Endothelial cell of umbilical vein (primary cell): ENCODE measurements at regions not wholly inside any gene's neighbourhood (a gene's known extent, or its start where the extent isn't known, plus 50 kb on each side); places are given as distances from the start of the nearest gene placed in this dataset.

Experiments used
- BruUV-seq: library from RNA; stranded (reverse); fragments of 400-500 nt; replicated peaks from 2 replicates; lab custom pipeline; 2021; lab: Mats Ljungman, UMichigan
- CTCF ChIA-PET: fragments of 300-600, 350-600 bp; sonication (Branson Sonifier 250); formaldehyde crosslinking; loops from one replicate; lab custom pipeline; 2021; ENCODE audit warnings: antibody characterized with exemption, inconsistent platforms; lab: Charles Lee
- POLR2A ChIA-PET: fragments of 300-600, 350-600 bp; sonication (Branson Sonifier 250); formaldehyde crosslinking; loops from one replicate; lab custom pipeline; 2021; ENCODE audit warnings: antibody characterized with exemption, inconsistent platforms; lab: Charles Lee
- DNase-seq: peaks from one replicate; pipeline ENCODE4 v3.0.0-alpha.2; 2011; ENCODE audit warnings: low read depth, low spot score
- FAIRE-seq: peaks from 2 replicates; lab custom pipeline; 2011; peaks lifted over from hg19 to GRCh38; lab: Jason Lieb, UNC
- H2AFZ ChIP-seq: 2 replicates; pipeline ENCODE4 v1.6.0; 2012; ENCODE audit warnings: low read depth, low read length, control low read depth, inconsistent platforms
- H3K27ac ChIP-seq: 2 replicates; pipeline ENCODE4 v1.5.1; 2011; ENCODE audit warnings: low read depth, mild to moderate bottlenecking, control low read depth, low read length, moderate library complexity; ENCODE audit not compliant: insufficient read depth
- H3K27me3 ChIP-seq, 2 experiments: 2 replicates each; pipeline versions ENCODE4 v1.6.0 to v1.6.1; 2011; ENCODE audit warnings: low read length in 2 of 2, mixed read lengths in 1 of 2; ENCODE audit not compliant: control insufficient read depth in 2 of 2, insufficient read depth in 2 of 2
- H3K36me3 ChIP-seq, 2 experiments: 2 replicates in 1 of 2; 3 replicates in 1 of 2; pipeline ENCODE4 v1.5.1; 2011; ENCODE audit warnings: low read length in 2 of 2, mild to moderate bottlenecking in 1 of 2, moderate library complexity in 1 of 2; ENCODE audit not compliant: control insufficient read depth in 2 of 2, insufficient read depth in 2 of 2; ENCODE audit errors: extremely low read depth in 1 of 2
- H3K4me1 ChIP-seq: 3 replicates; pipeline ENCODE4 v1.5.1; 2011; ENCODE audit warnings: mild to moderate bottlenecking, low read length; ENCODE audit not compliant: control insufficient read depth, insufficient read depth; ENCODE audit errors: extremely low read depth
- H3K4me2 ChIP-seq: 2 replicates; pipeline ENCODE4 v1.6.1; 2011; ENCODE audit warnings: low read length, control low read depth, mixed read lengths; ENCODE audit not compliant: insufficient read depth
- H3K4me3 ChIP-seq, 3 experiments: fragments of 200-600 bp in 1 of 3; sonication (generic), shearing (Covaris generic) in 1 of 3; replicated peaks in 1 of 3; 2 replicates each; pipeline ENCODE4 v1.5.1; 2011 to 2016; ENCODE audit warnings: control low read depth in 3 of 3, low read length in 3 of 3, mild to moderate bottlenecking in 2 of 3, inconsistent platforms in 1 of 3, low read depth in 1 of 3, moderate library complexity in 1 of 3; ENCODE audit not compliant: insufficient read depth in 1 of 3
- H3K79me2 ChIP-seq: 2 replicates; pipeline ENCODE4 v1.6.0; 2012; ENCODE audit warnings: low read length, inconsistent platforms; ENCODE audit not compliant: control insufficient read depth, insufficient read depth
- H3K9ac ChIP-seq: replicated peaks from 2 replicates; pipeline ENCODE3; 2011; ENCODE audit warnings: low read length, control low read depth; ENCODE audit not compliant: insufficient read depth; ENCODE audit errors: extremely low read depth
- H3K9me1 ChIP-seq: replicated peaks from 3 replicates; pipeline ENCODE4 v1.6.0; 2011; ENCODE audit warnings: mild to moderate bottlenecking, low read length; ENCODE audit not compliant: control insufficient read depth, insufficient read depth; ENCODE audit errors: extremely low read depth
- H3K9me3 ChIP-seq: replicated peaks from 2 replicates; pipeline ENCODE4 v1.5.1; 2012; ENCODE audit warnings: low read length, inconsistent platforms; ENCODE audit not compliant: control insufficient read depth, insufficient read depth
- H4K20me1 ChIP-seq: replicated peaks from 2 replicates; pipeline ENCODE3; 2011; ENCODE audit warnings: mild to moderate bottlenecking, low read length; ENCODE audit not compliant: control insufficient read depth, insufficient read depth; ENCODE audit errors: extremely low read depth
- CTCF ChIP-seq, 2 donors: IDR thresholded peaks; 1 replicate in 1 of 2; 2 replicates in 1 of 2; pipeline ENCODE4 v1.5.1; 2011; ENCODE audit warnings: low read length in 2 of 2, mild to moderate bottlenecking in 2 of 2, moderate library complexity in 2 of 2, control low read depth in 1 of 2, inconsistent platforms in 1 of 2, low read depth in 1 of 2; ENCODE audit not compliant: insufficient read depth in 1 of 2; ENCODE audit errors: extremely low read depth in 1 of 2
- EZH2 ChIP-seq: IDR thresholded peaks from 2 replicates; pipeline ENCODE4 v1.6.1; 2012; ENCODE audit warnings: borderline replicate concordance, low read depth, mild to moderate bottlenecking, moderate library complexity, low read length, inconsistent platforms; ENCODE audit not compliant: severe bottlenecking
- FOS ChIP-seq: IDR thresholded peaks from 2 replicates; pipeline ENCODE4 v1.6.1; 2011; ENCODE audit warnings: mild to moderate bottlenecking, low read length, moderate library complexity, borderline replicate concordance; ENCODE audit not compliant: insufficient read depth
- GATA2 ChIP-seq: IDR thresholded peaks from 2 replicates; pipeline ENCODE4 v1.7.0; 2011; ENCODE audit warnings: low read depth, mild to moderate bottlenecking, moderate library complexity, mixed read lengths, low read length; ENCODE audit not compliant: insufficient read length, insufficient read depth
- JUN ChIP-seq: IDR thresholded peaks from 2 replicates; pipeline ENCODE4 v1.6.1; 2011; ENCODE audit warnings: borderline replicate concordance, low read depth; ENCODE audit not compliant: insufficient read length, insufficient read depth
- MAX ChIP-seq: IDR thresholded peaks from 2 replicates; pipeline ENCODE4 v1.6.1; 2011; ENCODE audit not compliant: insufficient read depth, insufficient read length
- MYC ChIP-seq: IDR thresholded peaks from one replicate; pipeline ENCODE4 v1.6.1; 2011; ENCODE audit warnings: mild to moderate bottlenecking, low read depth, low read length
- POLR2A ChIP-seq: IDR thresholded peaks from 2 replicates; pipeline ENCODE4 v1.6.1; 2012; ENCODE audit warnings: low read depth, mild to moderate bottlenecking, control low read depth, low read length
- POLR2AphosphoS5 ChIP-seq: IDR thresholded peaks from 2 replicates; pipeline ENCODE4 v1.6.1; 2012; ENCODE audit warnings: low read depth, mild to moderate bottlenecking, control low read depth, low read length, moderate library complexity; ENCODE audit not compliant: insufficient read depth
- dilution Hi-C: fragments of 300-500 bp; cut with MboI; formaldehyde crosslinking; loops from one replicate; pipeline ENCODE4 v1.15.0; 2019; ENCODE audit warnings: low sequenced_read_pairs; ENCODE audit not compliant: extremely low pct_ligation_motif_present
- intact Hi-C: fragments of 100-400 bp; cut with micrococcal nuclease; formaldehyde crosslinking; loops from one replicate; pipeline ENCODE4 v1.10.0; 2022

- POLR2A ChIA-PET: no interaction called here
These were observed 143.5 kb downstream of the ACKR3 start for GRCh38 chr2:236712961-236713673.

More at GRCh38 chr2:236712961-236713673, 143.5 kb downstream of the ACKR3 start:
- DNase-seq (no peak), FAIRE-seq (no peak)
- H2AFZ ChIP-seq: no peak overlapping the region
- no peak overlapping the region for H3K4me2 ChIP-seq
- H3K9ac ChIP-seq: no peak overlapping the region
- CTCF ChIA-PET: no interaction called here
- BruUV-seq: no TSS peak
- no peaks in the 10 kb centered on the region for H3K9me3 ChIP-seq
- H3K79me2 ChIP-seq: no peaks in the 10 kb centered on the region
- H3K27ac ChIP-seq: no peak overlapping the region
- no peaks in the 10 kb centered on the region for H3K4me1 ChIP-seq
- no peaks in the 10 kb centered on the region for H3K36me3 ChIP-seq
- TF ChIP-seq JUN (no peak), POLR2A (no peak), MAX (no peak), GATA2 (no peak), MYC (no peak), POLR2AphosphoS5 (no peak), EZH2 (no peak), CTCF (IDR thresholded peaks at IDR 0.05; ENCODE audit: extremely low read depth in 1 of 2, insufficient read depth in 1 of 2, low read depth in 1 of 2, low read length in 2 of 2) (no peak), FOS (no peak)
- H3K27me3 ChIP-seq: no peaks in the 10 kb centered on the region
- H4K20me1 ChIP-seq: no peaks in the 10 kb centered on the region
- H3K9me1 ChIP-seq: no peaks in the 10 kb centered on the region
- no peak overlapping the region for H3K4me3 ChIP-seq
- intact Hi-C loops (no loop called here), dilution Hi-C loops (no loop called here)
